ENCODE measurements at regions not wholly inside any gene's neighbourhood (a gene's known extent, or its start where the extent isn't known, plus 50 kb on each side); places are given as distances from the start of the nearest gene placed in this dataset.

- no peak for ATAC-seq
These were observed 67.6 kb upstream of the NTM start for GRCh38 chr11:131302836-131303235.

- no peak for ATAC-seq
These were observed 66.8 kb upstream of the NTM start for GRCh38 chr11:131303611-131304119.

GRCh38 chr11:131305005-131305404, 65.4 kb upstream of the NTM start:
- ATAC-seq = no peak

DNA sequence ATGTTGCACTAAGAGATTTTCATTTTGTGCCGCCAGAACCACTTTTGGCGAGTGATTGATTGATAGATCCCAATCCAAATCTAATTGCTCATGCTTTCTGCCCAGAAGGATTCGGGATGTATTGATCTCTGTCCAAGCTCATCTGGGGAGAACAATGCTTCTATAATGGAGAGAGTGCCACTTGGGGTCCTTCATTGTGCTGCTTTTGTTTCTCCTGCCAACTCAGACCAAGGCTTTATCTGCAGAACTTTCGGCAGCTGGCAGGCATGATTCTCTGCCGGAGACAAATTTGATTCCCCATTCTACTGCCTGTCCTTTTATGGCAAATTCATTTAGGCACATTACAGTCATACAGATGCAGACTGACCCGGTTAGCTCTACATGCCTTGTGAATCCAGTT, 62.9 kb upstream of the NTM start:
- no peak for ATAC-seq

GRCh38 chr11:131309776-131310175, 60.6 kb upstream of the NTM start:
- no peak for ATAC-seq

- peak; percentile 39 for ATAC-seq
These were observed 58.5 kb upstream of the NTM start for GRCh38 chr11:131311776-131312514.

Measured in esophagus mucosa (tissue), 1 donor.